ENCODE measurements at regions not wholly inside any gene's neighbourhood (a gene's known extent, or its start where the extent isn't known, plus 50 kb on each side); places are given as distances from the start of the nearest gene placed in this dataset.

DNA sequence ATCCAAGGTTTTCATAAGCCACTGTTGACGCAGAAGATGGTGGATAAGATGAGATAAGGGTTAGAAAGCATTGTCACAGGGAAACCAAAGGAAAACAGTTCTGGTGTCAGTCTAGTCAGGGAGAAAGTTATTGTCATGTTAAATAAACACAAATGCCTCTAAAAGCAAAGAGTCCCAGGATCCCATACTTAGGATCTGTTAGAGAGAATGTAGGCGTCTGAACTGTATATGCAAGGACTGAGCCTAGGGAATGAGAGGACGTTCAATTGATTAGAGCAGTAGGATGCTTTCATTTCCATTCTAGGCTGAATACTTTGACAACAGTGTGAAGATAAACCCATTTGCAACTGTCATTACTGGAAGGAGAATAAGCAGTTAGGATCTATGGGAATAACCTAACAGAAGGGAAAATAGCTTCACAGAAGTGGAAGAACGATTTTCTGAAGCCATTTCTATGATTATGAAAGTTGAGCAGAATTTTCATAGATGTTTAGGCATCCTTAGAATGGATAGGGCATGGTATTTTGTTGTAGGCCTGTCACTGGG is 1149.1 kb upstream of the CDH8 start:
- H3K9me3 ChIP-seq, result no peaks in the 10 kb centered on the region
- no peak overlapping the region for H3K4me3 ChIP-seq
- DNase-seq, result no peak
- H3K27ac ChIP-seq, result no peak overlapping the region
- no peaks in the 10 kb centered on the region for H3K36me3 ChIP-seq
- H3K4me1 ChIP-seq, result no peaks in the 10 kb centered on the region
- intact Hi-C loops (cut with DNase I; ENCODE audit: low total_unique reads), result no loop called here
- H3K27me3 ChIP-seq, result no peaks in the 10 kb centered on the region
- TF ChIP-seq, protein P1, sequence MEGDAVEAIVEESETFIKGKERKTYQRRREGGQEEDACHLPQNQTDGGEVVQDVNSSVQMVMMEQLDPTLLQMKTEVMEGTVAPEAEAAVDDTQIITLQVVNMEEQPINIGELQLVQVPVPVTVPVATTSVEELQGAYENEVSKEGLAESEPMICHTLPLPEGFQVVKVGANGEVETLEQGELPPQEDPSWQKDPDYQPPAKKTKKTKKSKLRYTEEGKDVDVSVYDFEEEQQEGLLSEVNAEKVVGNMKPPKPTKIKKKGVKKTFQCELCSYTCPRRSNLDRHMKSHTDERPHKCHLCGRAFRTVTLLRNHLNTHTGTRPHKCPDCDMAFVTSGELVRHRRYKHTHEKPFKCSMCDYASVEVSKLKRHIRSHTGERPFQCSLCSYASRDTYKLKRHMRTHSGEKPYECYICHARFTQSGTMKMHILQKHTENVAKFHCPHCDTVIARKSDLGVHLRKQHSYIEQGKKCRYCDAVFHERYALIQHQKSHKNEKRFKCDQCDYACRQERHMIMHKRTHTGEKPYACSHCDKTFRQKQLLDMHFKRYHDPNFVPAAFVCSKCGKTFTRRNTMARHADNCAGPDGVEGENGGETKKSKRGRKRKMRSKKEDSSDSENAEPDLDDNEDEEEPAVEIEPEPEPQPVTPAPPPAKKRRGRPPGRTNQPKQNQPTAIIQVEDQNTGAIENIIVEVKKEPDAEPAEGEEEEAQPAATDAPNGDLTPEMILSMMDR (IDR thresholded peaks at IDR 0.05), result no peak
- TF ChIP-seq POLR2A (IDR thresholded peaks at IDR 0.05), result no peak

DNA sequence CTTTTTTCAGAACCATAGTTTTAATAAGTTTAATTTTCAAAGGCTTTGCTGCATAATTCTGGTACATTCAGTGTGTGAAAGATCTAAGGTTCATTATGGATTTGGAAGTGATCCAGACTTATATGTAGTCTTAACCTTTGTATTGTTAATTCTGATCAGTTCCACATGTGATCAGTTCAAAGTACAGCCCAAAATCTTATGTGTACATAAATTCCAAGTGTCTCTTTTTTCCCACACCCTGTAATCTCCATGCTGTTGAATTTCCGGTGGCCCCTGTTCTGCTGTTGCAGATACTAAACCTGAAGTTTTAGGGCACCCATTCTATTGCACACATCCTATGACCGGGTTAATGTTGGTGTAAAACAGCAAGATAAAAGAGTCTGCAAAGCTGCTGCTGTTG is 1147.5 kb upstream of the CDH8 start:
- Histone ChIP-seq H3K4me1 (no peaks in the 10 kb centered on the region), H3K27me3 (no peaks in the 10 kb centered on the region), H3K9me3 (no peaks in the 10 kb centered on the region), H3K36me3 (no peaks in the 10 kb centered on the region), H3K27ac (no peak overlapping the region), H3K4me3 (no peak overlapping the region)
- intact Hi-C loops (cut with DNase I; ENCODE audit: low total_unique reads), result no loop called here
- no peak for TF ChIP-seq POLR2A (IDR thresholded peaks at IDR 0.05)
- TF ChIP-seq, protein P1 (IDR thresholded peaks at IDR 0.05), result no peak
- DNase-seq, result no peak

DNA sequence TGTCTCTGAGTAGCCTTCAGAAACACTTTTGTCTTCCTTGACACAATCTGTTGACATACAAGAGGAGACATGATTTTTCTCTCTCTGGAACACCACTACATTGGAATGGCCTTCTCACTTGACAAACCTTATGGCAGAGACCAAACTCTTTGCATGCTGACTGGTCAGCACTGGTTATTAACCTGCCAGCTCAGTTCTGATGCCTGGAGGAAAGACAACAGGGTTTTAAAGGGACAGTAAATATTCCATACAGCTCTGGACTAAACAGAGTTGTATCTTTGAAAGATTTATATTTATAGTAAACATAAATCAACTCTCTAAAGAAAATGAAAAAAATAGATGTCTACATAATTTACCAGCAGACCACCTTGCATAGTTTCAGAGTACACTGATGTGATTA is 1139.1 kb upstream of the CDH8 start:
- Histone ChIP-seq H3K27me3 (no peaks in the 10 kb centered on the region), H3K9me3 (no peaks in the 10 kb centered on the region), H3K4me3 (no peak overlapping the region), H3K36me3 (no peaks in the 10 kb centered on the region), H3K27ac (no peak overlapping the region), H3K4me1 (no peaks in the 10 kb centered on the region)
- DNase-seq, result no peak
- intact Hi-C loops (cut with DNase I; ENCODE audit: low total_unique reads), result no loop called here
- no peak for TF ChIP-seq POLR2A (IDR thresholded peaks at IDR 0.05)
- TF ChIP-seq, protein P1 (IDR thresholded peaks at IDR 0.05), result no peak

DNA sequence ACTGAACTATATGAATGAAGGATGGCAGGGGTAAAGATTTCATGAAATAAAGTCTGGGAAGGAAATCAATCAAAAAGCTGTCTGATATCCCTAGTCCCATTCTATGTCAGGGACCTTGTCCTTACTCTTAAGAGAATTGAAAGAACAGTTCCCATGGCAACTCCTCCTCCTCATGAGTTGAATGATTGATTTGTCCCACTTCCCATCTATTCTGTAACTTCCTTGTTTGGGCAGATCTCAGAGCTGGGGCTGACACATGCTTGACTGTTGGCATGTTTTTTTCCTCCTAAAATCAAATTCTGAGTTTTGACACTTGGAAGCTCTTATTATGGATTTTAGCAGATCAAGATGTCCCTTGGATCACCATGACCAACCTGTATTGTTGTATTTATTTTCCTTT is 1138.6 kb upstream of the CDH8 start:
- H3K36me3 ChIP-seq, result no peaks in the 10 kb centered on the region
- H3K9me3 ChIP-seq, result no peaks in the 10 kb centered on the region
- no peak overlapping the region for H3K27ac ChIP-seq
- H3K4me3 ChIP-seq, result no peak overlapping the region
- intact Hi-C loops (cut with DNase I; ENCODE audit: low total_unique reads), result no loop called here
- no peaks in the 10 kb centered on the region for H3K27me3 ChIP-seq
- DNase-seq, result no peak
- no peaks in the 10 kb centered on the region for H3K4me1 ChIP-seq
- no peak for TF ChIP-seq POLR2A (IDR thresholded peaks at IDR 0.05)
- TF ChIP-seq, protein P1 (IDR thresholded peaks at IDR 0.05), result no peak

DNA sequence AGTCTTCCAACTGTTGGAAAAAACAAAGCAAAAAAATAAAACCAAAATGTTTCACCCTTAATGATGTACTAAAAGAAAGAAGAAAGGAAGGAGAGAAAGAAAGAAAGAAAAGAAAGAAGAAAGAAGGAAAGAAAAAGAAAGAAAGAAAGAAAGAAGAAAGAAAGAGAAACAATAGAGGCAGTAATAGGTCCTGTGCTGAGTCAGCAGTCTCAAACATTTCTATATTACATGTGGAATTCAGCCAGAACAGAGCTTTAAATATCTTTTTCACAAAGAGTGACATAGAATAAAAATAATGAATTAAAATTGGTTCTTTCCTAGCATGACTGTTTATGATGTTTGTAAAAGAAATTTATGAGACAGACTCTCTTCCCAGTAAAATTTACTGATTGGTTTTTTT is 1135.3 kb upstream of the CDH8 start:
- no peak for DNase-seq
- TF ChIP-seq, protein P1 (IDR thresholded peaks at IDR 0.05), result no peak
- TF ChIP-seq POLR2A (IDR thresholded peaks at IDR 0.05), result no peak
- no peaks in the 10 kb centered on the region for H3K36me3 ChIP-seq
- no peaks in the 10 kb centered on the region for H3K4me1 ChIP-seq
- H3K9me3 ChIP-seq, result no peaks in the 10 kb centered on the region
- H3K27ac ChIP-seq, result no peak overlapping the region
- intact Hi-C loops (cut with DNase I; ENCODE audit: low total_unique reads), result no loop called here
- H3K27me3 ChIP-seq, result no peaks in the 10 kb centered on the region
- H3K4me3 ChIP-seq, result no peak overlapping the region

Measured in uterus (tissue), 3 donors.